HL-60/S4 treated with phorbol 12-myristate 13-acetate at 8.2 ng/mL for 4 days and 3 days (cell line): ENCODE measurements at regions not wholly inside any gene's neighbourhood (a gene's known extent, or its start where the extent isn't known, plus 50 kb on each side); places are given as distances from the start of the nearest gene placed in this dataset.

Experiments
- in situ Hi-C: fragments of 300-500 bp; cut with MboI; formaldehyde crosslinking; loops from 2 replicates; pipeline ENCODE4 v1.15.0; 2022; ENCODE audit warnings: low sequenced_read_pairs

DNA sequence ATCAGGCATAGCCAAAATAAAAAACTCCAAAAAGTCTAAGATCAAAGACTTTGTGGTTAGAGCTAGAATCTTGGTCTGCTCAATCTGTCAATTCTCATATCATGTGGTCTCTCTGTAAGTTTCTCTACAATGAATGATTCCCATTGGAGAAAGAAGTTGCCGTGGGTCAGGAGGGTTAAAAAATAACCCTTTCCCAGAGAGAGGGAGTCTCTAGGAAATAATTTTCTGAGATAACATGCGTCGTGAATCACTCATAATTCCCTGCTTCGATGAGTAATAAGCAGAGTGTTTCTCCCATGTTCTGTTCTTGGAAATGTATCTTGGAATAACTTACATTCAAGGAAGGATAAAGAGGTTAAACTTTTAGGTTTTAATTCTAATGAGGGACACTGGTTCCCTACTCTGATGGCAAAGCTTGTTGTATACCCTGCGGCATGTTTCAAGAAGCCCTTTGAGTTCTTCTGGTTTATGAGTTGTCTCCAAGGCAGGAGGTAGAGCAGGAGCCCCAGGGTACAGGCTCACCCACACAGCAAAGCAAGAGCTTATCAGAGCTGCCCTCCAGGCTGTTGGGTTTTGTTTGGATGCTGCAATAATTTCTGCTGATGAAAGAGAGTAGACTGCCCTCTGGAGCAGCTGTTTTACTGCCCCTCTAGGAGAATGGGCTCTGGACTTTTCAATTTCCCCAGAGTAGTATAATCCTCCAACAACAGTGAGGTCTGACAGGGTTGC, 599.1 kb downstream of the QKI start:
- in situ Hi-C loops = no loop called here

DNA sequence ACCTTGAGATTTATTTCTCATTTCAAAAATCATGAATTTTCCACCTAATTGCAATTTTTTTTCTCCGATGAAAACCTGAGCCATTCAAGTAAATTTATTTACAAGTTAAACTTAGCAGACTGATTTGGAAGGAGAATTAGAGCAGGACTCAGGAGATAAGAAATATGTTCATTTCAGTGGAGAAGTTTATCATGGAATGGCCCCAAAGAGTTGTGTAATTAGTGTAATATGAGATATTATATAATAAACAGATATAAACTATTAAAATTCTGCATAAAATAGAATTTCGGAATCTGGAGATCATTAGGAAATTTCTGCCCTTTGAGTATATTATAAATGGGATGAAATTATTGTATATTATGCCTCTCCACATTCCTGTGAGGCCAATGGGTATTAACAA, 596.8 kb downstream of the QKI start:
- in situ Hi-C loops = no loop called here

DNA sequence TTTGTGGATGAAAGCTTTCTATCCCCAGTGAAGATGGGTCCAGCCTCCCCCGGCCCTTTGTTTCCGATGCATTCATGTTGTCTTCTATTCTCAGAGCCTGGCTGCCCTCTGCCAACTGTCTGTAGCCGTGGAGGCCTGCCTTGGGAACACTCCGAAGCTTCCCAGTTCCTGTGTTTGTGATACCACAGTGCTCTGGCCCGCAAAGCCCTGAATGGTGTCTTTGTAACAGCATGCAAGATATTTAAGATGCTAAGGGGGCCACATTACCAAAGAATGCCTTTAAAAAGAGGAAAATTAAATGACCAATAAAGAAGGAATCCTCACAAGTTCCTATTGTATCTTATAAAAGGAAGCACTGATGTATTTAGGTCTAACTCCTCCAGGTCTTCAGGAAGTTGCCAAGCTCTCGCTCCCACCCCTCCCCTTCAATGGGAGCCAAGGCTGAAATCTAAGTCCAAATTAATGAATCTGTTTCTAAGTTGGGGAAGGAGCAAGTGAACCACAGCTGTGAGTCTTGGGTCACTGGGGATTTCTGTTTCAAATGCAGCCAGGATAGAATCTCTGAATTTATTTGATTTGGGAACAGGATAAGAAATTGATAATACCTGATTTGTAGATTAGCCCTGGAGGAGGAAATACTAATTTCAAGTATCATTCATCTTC, 596.1 kb downstream of the QKI start:
- in situ Hi-C loops = no loop called here

DNA sequence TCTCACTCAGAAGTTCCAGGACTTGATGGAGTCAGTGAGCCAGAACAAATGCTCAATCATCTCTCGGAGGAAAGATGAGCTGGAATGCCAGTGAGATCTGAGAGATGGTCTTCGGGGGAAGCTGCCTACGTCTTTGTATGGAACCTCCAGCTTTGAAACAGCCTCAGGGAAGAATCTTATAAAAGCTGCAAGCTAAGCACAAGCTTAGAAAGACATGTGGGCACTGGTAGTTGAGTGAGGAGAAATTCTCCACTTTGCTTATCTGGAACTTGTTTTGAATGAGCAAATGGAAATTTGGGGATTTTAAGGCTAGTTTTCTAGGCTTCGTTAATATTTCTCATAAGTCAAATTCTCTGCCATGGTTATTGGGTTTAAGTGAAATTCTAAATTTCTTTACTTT, 594.4 kb downstream of the QKI start:
- in situ Hi-C loops = no loop called here

DNA sequence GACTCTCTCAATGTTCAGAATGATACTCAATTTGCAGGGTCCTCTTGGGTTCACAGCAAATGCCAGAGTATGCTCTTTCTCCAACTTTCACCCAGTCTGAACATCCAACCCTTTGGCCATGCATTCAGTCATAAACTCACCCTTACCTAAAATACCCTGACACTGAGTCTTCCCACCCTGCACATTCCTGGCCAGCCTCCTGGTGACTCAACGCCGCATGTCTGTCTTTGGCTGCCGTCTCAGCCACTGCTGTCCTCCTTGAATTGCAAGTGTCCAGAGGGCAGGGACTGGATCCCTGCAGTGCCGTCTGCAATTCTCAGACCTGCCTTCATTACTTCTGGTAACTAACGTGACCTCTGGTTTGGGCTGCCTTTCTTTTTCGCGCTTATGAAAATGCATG, 593.4 kb downstream of the QKI start:
- in situ Hi-C loops = no loop called here

DNA sequence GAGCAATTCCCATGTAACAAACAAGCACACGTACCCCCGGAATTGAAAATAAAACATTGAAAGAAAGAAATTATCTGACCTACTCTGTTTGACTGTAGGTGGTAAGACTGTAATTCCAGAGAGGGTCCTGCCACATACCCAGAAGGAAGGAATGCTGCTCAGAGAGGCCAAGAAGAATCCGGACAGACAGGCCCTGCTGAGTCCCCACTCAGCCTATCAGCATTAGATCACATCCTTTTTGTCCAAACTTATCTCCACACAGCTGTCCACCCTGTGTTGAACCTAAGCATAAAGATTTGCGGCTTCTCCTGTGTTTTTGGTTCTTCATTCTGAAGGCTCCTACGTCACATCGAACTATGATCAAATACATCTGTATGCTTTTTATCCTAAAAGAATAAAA, 591.9 kb downstream of the QKI start:
- in situ Hi-C loops = no loop called here

DNA sequence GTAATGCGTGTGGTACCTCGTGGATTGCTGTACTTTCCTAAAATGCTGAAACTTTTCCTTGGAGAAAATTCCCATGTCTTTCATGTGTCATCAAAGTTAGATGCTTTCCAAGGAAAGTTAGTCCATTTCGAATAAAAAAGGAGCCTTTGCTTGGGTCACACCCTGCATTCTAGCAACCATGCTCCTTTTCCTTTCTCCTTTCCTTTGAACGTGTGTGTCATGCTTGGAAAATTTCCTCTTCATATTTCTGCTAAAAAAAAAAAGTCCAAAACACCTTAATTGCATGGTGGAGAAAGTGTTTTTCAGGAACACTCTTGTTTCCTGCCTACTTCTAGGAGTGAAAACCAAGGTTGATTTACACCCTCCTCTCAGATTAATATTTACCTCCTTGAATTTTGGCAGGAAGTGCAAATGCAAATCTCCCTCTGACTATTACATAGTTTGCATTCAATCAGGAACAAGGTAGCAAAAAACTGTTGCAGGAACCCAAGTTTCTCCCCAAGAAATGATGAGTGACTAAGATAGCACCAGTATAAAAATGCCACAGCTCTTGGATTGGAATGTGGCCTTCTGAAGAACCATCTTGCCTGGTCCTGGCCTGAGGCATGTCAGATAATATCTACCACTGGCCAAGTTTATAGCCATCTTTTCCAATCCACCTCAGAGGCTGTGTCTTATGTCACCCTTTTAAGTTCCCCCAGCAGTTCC, 590.6 kb downstream of the QKI start:
- in situ Hi-C loops = no loop called here

DNA sequence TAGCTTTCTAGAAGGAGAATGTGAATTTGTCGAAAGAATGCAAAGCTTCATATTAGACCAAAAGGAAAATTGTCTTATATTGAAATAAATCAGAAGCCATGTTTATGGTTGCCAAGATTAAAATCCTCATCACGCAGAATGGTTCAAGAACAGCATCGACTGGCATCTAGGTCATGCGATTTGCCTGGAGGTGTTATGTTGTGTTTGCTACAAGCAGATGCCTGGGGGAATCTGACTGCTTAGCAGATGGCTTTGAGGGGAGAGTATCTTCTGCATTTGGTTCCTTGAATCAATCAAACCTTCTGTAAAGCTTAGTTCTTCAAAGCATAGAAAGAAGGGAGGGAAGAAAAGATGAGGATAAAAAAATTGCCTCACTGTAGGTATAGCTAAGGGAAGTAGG, 585.8 kb downstream of the QKI start:
- in situ Hi-C loops = no loop called here

DNA sequence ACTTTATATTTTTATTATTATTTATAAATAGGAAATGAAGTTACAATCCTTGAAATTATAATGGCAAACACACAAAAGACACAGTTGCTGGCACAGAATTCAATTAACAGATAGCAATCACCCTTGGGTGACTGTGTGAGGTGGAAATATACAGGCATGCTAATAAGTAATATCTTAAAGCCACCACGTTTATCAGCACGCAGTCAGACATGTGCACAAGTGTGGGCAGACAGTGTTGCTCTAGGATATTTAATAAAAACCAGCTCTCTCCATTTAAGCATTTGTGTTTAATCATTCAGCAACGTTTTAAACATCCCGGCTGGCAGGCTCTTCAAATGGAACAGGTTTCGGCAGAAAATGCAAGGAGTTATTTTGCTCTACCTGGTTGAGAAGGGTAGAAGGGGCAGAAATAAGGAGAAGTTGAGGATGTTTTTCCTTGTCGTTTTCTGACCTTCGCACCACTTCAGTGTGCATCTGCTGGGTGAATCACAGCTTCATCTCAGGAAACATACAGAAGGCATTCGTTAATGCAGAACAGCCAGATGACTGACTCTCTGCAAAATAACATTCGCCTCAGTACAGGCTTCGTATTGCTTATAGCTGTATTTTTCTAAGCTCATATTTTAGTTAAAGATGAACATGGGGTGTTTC, 585.1 kb downstream of the QKI start:
- in situ Hi-C loops = no loop called here

DNA sequence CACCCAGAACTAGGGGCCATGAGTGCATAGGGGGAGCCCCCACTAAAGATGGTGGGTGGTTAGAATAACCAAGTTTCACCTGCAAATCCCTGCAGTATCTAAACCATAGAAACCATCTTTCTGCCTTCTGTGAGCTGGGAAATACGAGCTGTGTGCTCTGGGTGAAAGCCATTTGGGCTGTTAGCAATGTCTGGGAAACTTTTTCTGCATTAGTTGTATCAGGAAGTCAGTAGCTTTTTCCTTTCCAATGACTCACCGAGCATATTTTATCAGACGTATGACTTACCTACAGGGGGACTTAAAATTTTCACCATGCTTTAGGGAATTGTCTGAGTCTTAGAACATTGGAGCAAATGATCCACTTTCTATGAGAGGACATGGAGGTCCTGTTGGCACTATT, 584.0 kb downstream of the QKI start:
- in situ Hi-C loops = no loop called here

DNA sequence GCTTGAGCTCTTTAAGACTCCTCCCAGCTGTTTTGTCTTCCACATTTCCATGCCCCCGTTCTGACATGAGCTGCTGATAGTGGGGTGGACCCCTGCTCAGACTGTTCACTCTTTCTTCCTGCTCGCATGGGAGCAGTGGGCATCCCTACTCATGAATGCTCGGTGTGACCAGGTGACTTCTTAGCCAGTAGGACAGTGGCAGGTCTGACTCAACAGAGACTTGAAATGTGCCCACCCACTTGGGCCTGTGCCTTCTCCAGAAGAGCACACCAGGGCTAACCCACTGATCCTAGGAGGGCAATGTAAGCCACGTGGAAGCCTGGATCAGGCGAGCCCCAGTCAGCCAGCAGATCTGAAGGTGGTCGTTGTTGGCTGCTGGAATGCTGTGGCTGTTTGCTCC, 582.0 kb downstream of the QKI start:
- in situ Hi-C loops = no loop called here

DNA sequence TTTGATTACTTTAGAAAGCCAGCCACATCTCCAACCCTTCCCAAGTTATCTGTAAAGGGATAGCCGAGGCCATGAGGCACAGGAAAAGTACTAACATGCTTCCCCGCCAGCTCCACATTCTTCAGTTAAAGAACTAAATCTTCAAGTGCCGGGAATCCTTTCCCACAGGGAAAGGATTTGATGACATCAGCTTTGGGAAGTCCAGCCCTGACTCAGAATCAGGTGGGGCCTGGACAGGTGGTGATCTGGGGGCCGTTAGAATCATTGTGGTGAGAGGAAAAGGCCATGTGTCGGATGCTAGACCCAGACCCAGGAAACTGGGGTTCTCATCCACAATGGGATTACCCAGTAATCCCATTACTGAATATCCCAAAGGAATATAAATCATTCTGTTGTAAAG, 580.0 kb downstream of the QKI start:
- in situ Hi-C loops = no loop called here

DNA sequence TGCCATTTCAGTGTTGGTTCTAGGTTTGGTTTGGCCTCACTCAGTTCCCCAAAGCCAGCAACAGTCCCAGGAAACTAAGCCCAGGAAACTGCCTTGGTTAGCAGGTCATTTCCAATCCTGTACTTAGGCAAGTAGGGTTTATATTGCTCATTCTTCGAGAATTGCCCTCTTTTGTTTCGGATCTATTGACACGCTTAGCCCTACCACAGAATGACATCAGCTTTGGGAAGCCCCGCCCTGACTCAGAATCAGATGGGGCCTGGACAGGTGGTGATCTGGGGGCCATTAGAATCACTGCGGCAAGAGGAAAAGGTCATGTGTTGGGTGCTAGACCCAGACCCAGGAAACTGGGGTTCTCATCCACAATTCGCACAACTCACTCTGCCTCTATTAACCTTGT, 578.2 kb downstream of the QKI start:
- in situ Hi-C loops = no loop called here

DNA sequence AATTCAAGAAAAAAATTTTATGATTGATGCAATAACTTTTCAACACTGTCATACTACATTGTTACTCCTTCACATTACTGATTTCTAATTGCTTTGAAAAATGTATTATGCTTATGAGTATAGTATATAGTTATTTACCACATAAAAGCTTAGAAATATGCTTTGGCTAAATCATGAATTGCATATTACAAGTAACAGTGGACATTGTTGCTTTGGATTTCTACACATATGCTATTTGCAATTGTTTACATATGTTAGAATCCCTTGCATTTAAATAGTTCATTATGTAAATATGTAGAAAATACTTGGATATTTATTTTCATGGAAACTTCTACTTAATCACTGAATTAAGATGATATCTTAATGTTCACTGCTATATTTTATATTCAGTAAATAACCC, 577.5 kb downstream of the QKI start:
- in situ Hi-C loops = no loop called here

DNA sequence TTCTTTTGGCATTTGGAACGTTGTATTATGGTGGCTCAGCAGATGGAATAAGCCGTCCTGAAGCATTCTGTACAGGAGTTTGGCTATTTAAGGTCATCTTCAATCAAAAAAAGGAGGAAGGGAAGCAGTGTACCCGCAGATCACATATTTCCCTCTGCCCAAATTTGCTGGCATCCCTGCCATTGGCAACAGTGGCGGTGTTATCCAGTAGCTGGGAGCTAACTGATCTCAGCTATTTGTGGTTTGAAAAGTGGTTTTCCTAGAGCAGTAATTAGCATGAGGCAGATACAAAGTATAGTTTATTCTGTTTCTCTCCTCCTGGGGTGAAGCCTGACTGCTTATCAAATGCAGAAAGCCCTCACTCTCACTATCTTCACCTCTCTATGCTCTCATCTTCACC, 576.8 kb downstream of the QKI start:
- in situ Hi-C loops = no loop called here

DNA sequence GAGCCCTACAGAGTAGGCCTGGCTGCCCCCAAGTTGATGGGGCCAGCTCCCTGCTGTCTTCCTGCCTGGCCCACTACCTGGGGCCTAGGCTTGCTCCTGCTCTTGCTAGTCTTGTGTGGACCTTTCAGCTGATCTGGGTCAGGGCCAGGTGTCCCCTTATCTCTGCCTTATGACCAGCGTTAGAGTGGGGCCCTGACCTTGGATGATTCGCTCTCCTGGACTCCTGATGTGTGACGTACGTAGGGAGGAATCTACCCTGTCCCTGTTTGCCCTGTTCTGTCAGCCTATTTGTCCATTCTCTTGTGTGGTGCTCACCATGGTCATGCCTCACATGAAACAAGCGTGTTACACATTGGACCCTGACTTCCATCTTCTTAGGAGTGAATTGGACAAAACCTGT, 571.8 kb downstream of the QKI start:
- in situ Hi-C loops = no loop called here

DNA sequence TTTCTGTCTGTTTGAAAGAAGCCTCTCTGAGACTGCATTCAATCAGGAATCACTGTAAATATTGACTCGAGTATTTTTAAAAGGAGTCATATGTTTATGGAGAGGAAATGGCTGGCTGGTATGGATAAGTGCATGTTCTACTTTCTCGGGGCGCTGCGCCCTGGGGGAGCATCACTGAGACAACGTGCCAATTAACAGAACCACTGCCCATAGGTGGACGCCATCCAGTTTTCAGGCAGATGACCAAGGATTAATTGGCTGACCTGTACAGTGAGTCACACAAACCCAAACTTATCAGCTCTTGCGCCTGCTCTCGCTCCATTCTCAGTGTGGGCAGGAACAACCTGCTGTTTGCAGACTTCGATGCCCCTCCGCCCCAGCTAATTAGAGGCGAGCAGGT, 571.2 kb downstream of the QKI start:
- in situ Hi-C loops = no loop called here

DNA sequence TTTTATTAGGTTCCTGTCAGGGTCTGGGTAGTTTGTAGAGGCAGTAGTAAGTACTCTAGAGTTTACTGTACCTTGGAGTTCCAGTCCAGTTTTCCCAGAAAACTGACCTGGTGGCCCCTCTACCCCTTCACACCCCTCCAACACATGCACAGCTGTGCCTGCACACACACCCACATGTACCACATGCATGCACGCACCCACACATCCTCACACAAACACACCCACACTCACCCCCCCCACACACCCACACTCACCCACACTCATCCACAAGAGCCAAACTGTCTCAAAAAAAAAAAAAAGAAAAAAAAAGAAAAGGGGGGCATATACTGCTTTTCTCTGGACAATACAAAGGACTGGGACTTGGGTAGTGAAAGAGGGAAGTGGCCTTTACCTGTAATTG, 570.5 kb downstream of the QKI start:
- in situ Hi-C loops = no loop called here

DNA sequence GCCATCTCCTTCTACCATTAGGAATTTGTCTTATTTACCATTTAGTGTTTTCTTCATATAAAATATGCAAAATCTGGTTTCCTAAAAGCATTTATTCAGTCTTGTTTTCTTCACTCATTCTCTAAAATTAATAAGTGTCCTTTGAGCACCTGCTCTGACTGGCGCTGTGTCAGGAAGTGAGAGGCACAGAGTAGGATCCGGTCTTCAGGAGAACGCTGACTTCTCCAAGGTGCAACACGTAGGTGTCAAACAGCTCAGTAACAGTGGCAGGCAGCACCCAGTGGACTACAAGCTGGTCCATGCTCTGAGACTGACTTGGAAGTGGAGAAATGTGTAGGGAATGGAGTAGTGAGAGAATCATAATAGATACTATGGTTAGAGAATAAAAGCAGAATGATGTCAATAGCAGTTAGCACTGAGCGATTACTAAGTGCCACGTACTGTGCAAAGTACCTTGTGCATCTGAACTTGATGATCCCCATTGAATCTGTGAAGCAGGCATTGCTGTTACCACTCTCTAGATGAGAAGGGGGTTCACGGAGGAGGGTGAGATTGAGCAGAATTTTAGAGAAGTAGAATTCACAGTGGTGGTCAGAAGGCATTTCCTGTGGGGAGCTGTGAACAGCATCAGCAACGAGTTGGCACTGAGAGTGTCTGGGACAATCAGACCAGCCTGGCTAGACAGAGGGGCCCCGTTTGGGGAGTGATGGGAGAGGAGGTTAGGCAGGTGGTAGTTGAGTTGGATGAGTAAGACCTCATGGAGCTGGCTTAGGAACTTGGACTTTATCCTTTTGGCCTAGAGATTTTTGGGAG, 569.8 kb downstream of the QKI start:
- in situ Hi-C loops = no loop called here

DNA sequence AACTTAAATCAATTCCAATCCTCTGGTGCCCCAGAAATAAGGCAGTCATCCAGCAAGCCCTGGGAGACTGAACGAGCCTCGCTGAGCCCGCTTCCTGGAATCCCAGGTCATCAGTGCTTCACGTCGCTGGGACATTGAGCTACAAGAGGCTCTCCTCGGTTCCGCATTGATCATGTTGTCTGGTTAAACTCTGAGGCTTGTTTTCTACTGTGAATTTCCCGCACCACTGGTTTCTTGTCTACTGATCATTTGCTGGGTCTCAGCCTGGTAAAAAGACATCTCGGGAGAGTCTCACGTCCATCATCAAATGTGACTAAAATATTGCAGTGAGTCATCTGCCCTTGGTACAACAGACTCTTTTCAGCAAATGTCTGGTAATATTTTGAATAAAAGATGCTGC, 569.2 kb downstream of the QKI start:
- in situ Hi-C loops = no loop called here

DNA sequence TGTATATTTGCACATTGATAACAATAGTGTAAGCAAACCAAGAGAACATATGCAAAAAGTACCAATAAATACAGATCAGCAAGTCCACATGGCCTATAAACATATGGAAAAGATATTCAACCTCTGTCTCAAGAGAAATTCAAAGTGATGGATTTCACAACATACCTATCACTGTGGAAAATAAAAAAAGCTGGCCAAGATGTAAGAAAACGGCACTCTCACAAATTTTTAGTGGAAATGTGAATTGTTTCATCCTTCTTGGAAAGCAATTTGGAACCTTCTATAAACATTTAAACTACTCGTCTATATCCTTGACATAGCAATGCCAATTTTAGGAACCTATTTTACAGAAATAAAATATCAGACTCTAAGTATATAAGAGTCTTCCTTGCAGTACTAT, 559.8 kb downstream of the QKI start:
- in situ Hi-C loops = loop anchor here (25.0 kb wide), 1 partner anchor 787 kb away; no protein-coding TSS in a partner anchor
